ENCODE measurements at regions not wholly inside any gene's neighbourhood (a gene's known extent, or its start where the extent isn't known, plus 50 kb on each side); places are given as distances from the start of the nearest gene placed in this dataset.
A peak's percentile ranks its signal among the peaks of the same experiment; 100 is the strongest.

GRCh38 chr9:75198436-75198835, 110.1 kb downstream of the OSTF1 start (continued):
- no peak for TF ChIP-seq TGIF2 (CRISPR knock-in tag; IDR thresholded peaks at IDR 0.05)
- TF ChIP-seq, protein P1, sequence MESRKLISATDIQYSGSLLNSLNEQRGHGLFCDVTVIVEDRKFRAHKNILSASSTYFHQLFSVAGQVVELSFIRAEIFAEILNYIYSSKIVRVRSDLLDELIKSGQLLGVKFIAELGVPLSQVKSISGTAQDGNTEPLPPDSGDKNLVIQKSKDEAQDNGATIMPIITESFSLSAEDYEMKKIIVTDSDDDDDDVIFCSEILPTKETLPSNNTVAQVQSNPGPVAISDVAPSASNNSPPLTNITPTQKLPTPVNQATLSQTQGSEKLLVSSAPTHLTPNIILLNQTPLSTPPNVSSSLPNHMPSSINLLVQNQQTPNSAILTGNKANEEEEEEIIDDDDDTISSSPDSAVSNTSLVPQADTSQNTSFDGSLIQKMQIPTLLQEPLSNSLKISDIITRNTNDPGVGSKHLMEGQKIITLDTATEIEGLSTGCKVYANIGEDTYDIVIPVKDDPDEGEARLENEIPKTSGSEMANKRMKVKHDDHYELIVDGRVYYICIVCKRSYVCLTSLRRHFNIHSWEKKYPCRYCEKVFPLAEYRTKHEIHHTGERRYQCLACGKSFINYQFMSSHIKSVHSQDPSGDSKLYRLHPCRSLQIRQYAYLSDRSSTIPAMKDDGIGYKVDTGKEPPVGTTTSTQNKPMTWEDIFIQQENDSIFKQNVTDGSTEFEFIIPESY (CRISPR knock-in tag; IDR thresholded peaks at IDR 0.05) = peak; percentile 80
- peak; percentile 82 for TF ChIP-seq PRDM15 (CRISPR knock-in tag; IDR thresholded peaks at IDR 0.05)
- TF ChIP-seq, protein P2, sequence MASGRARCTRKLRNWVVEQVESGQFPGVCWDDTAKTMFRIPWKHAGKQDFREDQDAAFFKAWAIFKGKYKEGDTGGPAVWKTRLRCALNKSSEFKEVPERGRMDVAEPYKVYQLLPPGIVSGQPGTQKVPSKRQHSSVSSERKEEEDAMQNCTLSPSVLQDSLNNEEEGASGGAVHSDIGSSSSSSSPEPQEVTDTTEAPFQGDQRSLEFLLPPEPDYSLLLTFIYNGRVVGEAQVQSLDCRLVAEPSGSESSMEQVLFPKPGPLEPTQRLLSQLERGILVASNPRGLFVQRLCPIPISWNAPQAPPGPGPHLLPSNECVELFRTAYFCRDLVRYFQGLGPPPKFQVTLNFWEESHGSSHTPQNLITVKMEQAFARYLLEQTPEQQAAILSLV (CRISPR knock-in tag; IDR thresholded peaks at IDR 0.05; ENCODE audit: borderline replicate concordance) = no peak

DNA sequence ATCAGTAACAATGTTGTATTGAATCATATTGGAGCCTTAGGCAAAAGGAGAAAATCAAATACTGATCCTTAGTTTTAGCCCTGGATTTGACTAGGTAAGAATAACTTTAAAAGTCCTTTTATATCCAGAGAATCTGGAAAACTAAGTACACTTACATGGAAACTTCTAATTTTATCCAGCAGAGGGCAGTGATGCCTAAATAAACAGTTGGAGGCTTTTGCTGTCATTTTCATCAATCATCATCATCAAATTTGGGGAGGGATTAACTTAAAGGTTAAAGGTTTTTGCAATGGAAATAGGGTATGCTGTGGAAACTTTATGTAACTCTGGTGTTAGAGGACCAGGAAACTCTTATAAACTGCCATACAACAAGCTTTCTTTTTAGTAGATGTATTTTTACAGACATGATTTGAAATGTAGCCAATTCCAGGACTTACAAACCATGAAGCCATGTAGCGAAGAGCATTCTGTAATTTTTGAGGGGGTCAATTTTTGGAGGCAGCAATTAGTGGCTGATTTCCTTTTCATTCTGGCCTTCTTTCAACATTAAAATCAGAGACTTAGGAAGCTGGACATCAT, 112.7 kb downstream of the OSTF1 start:
- FAIRE-seq (peak; percentile 53), DNase-seq (ENCODE audit: low spot score) (peak; percentile 47), ATAC-seq (no peak; the same call in 2 of the 3 replicates)
- Histone ChIP-seq H3K27ac (ENCODE audit: extremely low read length, insufficient read depth, low read length) (no peak overlapping the region), H3K4me1 (ENCODE audit: insufficient read depth, low read length) (no peaks in the 10 kb centered on the region), H3K4me2 (ENCODE audit: low read depth, low read length) (no peak overlapping the region), H3K4me3 (replicated peaks in 1 of 3; ENCODE audit: insufficient read depth in 1 of 3, low read depth in 2 of 3, low read length in 3 of 3) (no peak overlapping the region), H3K36me3 (replicated peaks in 1 of 2; ENCODE audit: control insufficient read depth in 1 of 2, insufficient read depth in 2 of 2, low read length in 2 of 2) (no peaks in the 10 kb centered on the region), H3K27me3 (ENCODE audit: control insufficient read depth in 1 of 2, insufficient read depth in 2 of 2, low read length in 2 of 2) (peaks cover 0 to under 1% of the 10 kb centered on the region in 2 experiments; a peak in 2 of 5 replicates), H3K9me3 (ENCODE audit: low read length) (no peaks in the 10 kb centered on the region), H3K9ac (ENCODE audit: insufficient read depth, low read depth, low read length) (no peak overlapping the region), H3K79me2 (ENCODE audit: insufficient read depth, low read length) (no peaks in the 10 kb centered on the region), H2AFZ (ENCODE audit: low read length) (no peak overlapping the region), H4K20me1 (ENCODE audit: insufficient read depth, low read length) (no peaks in the 10 kb centered on the region)
- no TSS peak for BruUV-seq (replicated peaks)
- POLR2A ChIA-PET = no interaction called here
- intact Hi-C loops (cut with micrococcal nuclease; ENCODE audit: unreplicated experiment) (loop anchor here (1.0 to 2.0 kb wide), 2 partner anchors 37 to 666 kb away; no protein-coding TSS in a partner anchor), in situ Hi-C loops (cut with HindIII; ENCODE audit: extremely low pct_ligation_motif_present, low pct_unique_long_range_greater_than_20kb) (loop anchor here (5.0 kb wide), 1 partner anchor 36 kb away; no protein-coding TSS in a partner anchor)
- 6% methylated on average over 1 of the region's 1 CpG for WGBS (ENCODE audit: low lambda C conversion rate)
- CTCF ChIA-PET (ENCODE audit: low intra/inter-chr PET ratio, low total read pairs) = interaction anchor here (0.7 to 3.2 kb wide), 2 partner anchors 36 to 37 kb away, joined by 3 to 50 read pairs; no protein-coding TSS in a partner anchor
- TF ChIP-seq, protein P3, sequence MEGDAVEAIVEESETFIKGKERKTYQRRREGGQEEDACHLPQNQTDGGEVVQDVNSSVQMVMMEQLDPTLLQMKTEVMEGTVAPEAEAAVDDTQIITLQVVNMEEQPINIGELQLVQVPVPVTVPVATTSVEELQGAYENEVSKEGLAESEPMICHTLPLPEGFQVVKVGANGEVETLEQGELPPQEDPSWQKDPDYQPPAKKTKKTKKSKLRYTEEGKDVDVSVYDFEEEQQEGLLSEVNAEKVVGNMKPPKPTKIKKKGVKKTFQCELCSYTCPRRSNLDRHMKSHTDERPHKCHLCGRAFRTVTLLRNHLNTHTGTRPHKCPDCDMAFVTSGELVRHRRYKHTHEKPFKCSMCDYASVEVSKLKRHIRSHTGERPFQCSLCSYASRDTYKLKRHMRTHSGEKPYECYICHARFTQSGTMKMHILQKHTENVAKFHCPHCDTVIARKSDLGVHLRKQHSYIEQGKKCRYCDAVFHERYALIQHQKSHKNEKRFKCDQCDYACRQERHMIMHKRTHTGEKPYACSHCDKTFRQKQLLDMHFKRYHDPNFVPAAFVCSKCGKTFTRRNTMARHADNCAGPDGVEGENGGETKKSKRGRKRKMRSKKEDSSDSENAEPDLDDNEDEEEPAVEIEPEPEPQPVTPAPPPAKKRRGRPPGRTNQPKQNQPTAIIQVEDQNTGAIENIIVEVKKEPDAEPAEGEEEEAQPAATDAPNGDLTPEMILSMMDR (CRISPR knock-in tag; IDR thresholded peaks at IDR 0.05) = peak; percentile 63
- no peak for TF ChIP-seq ZNF501 (CRISPR knock-in tag; IDR thresholded peaks at IDR 0.05)
- peak; percentile 49 for TF ChIP-seq RAD21 (CRISPR knock-in tag; IDR thresholded peaks at IDR 0.05)
- TF ChIP-seq, protein P4, sequence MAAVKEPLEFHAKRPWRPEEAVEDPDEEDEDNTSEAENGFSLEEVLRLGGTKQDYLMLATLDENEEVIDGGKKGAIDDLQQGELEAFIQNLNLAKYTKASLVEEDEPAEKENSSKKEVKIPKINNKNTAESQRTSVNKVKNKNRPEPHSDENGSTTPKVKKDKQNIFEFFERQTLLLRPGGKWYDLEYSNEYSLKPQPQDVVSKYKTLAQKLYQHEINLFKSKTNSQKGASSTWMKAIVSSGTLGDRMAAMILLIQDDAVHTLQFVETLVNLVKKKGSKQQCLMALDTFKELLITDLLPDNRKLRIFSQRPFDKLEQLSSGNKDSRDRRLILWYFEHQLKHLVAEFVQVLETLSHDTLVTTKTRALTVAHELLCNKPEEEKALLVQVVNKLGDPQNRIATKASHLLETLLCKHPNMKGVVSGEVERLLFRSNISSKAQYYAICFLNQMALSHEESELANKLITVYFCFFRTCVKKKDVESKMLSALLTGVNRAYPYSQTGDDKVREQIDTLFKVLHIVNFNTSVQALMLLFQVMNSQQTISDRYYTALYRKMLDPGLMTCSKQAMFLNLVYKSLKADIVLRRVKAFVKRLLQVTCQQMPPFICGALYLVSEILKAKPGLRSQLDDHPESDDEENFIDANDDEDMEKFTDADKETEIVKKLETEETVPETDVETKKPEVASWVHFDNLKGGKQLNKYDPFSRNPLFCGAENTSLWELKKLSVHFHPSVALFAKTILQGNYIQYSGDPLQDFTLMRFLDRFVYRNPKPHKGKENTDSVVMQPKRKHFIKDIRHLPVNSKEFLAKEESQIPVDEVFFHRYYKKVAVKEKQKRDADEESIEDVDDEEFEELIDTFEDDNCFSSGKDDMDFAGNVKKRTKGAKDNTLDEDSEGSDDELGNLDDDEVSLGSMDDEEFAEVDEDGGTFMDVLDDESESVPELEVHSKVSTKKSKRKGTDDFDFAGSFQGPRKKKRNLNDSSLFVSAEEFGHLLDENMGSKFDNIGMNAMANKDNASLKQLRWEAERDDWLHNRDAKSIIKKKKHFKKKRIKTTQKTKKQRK (IDR thresholded peaks at IDR 0.05; ENCODE audit: low read length) = no peak
